Uterus (tissue), 3 donors: ENCODE measurements at regions not wholly inside any gene's neighbourhood (a gene's known extent, or its start where the extent isn't known, plus 50 kb on each side); places are given as distances from the start of the nearest gene placed in this dataset.
"Not testable (repeated sequence)": the region's sequence is repeated elsewhere in the genome, so short reads cannot be mapped to it uniquely, and the experiment has no call there.

Source experiments
- DNase-seq, 2 donors: peaks; one replicate each; pipeline ENCODE4 v3.0.0-alpha.2; 2019 to 2020
- H3K27ac ChIP-seq, 2 donors: fragments of 200-600 bp; sonication (generic); 1 replicate in 1 of 2; 2 replicates in 1 of 2; pipeline ENCODE4 v1.5.1; 2016 to 2018
- H3K27me3 ChIP-seq, 2 donors: fragments of 200-600 bp; sonication (generic); one replicate each; pipeline ENCODE4 v1.5.1; 2018 to 2019; ENCODE audit warnings: control low read depth in 1 of 2
- H3K36me3 ChIP-seq, 2 donors: fragments of 200-600 bp; sonication (generic); one replicate each; pipeline ENCODE4 v1.5.1; 2019; ENCODE audit warnings: control low read depth in 1 of 2
- H3K4me1 ChIP-seq, 2 donors: fragments of 200-600 bp; sonication (generic); one replicate each; pipeline ENCODE4 v1.5.1; 2018 to 2019; ENCODE audit warnings: control low read depth in 1 of 2
- H3K4me3 ChIP-seq, 2 donors: fragments of 200-600 bp; sonication (generic); 1 replicate in 1 of 2; 2 replicates in 1 of 2; pipeline ENCODE4 v1.5.1; 2018 to 2019; ENCODE audit warnings: mild to moderate bottlenecking in 1 of 2
- H3K9me3 ChIP-seq, 2 donors: fragments of 200-600 bp; sonication (generic); one replicate each; pipeline ENCODE4 v1.5.1; 2019; ENCODE audit warnings: control low read depth in 1 of 2
- CTCF ChIP-seq, 4 experiments: fragments of 200-600 bp in 2 of 4; fragments of 450-650 bp in 2 of 4; sonication (generic) in 2 of 4; IDR thresholded peaks; one replicate each; pipeline ENCODE4 v1.5.1; 2016 to 2019; ENCODE audit warnings: antibody characterized with exemption in 4 of 4, mild to moderate bottlenecking in 2 of 4, moderate library complexity in 1 of 4
- POLR2A ChIP-seq, 2 donors: fragments of 450-650 bp; IDR thresholded peaks; one replicate each; pipeline ENCODE4 v1.6.1; 2016; ENCODE audit warnings: antibody characterized with exemption in 2 of 2, mild to moderate bottlenecking in 1 of 2, moderate library complexity in 1 of 2
- intact Hi-C: fragments of 100-400 bp; cut with DNase I; formaldehyde crosslinking; loops from one replicate; pipeline ENCODE4 v1.15.1; 2023; ENCODE audit warnings: low total_unique reads
- donor health status: DM: yes; HTN: yes; CAD: no.

GRCh38 chr4:181827246-181827645 lies 416.0 kb upstream of the TENM3 start:
- H3K36me3 ChIP-seq = no peaks in the 10 kb centered on the region
- no peak for DNase-seq
- intact Hi-C loops = no loop called here
- no peaks in the 10 kb centered on the region for H3K9me3 ChIP-seq
- H3K27me3 ChIP-seq = no peaks in the 10 kb centered on the region
- TF ChIP-seq CTCF (IDR thresholded peaks at IDR 0.05) (no peak), POLR2A (IDR thresholded peaks at IDR 0.05) (no peak)
- H3K4me1 ChIP-seq = no peaks in the 10 kb centered on the region
- H3K27ac ChIP-seq = no peak overlapping the region
- H3K4me3 ChIP-seq = no peak overlapping the region

GRCh38 chr4:181830404-181831035 lies 412.7 kb upstream of the TENM3 start:
- no peak for TF ChIP-seq CTCF (IDR thresholded peaks at IDR 0.05)
- TF ChIP-seq POLR2A (IDR thresholded peaks at IDR 0.05) = no peak
- Histone ChIP-seq H3K4me1 (no peaks in the 10 kb centered on the region), H3K36me3 (no peaks in the 10 kb centered on the region), H3K9me3 (no peaks in the 10 kb centered on the region), H3K27ac (no peak overlapping the region), H3K27me3 (no peaks in the 10 kb centered on the region), H3K4me3 (no peak overlapping the region)
- intact Hi-C loops = no loop called here
- DNase-seq = no peak

GRCh38 chr4:181834071-181834470 lies 409.1 kb upstream of the TENM3 start:
- intact Hi-C loops = no loop called here
- H3K27me3 ChIP-seq = no peaks in the 10 kb centered on the region
- no peaks in the 10 kb centered on the region for H3K36me3 ChIP-seq
- no peak for TF ChIP-seq CTCF (IDR thresholded peaks at IDR 0.05)
- TF ChIP-seq POLR2A (IDR thresholded peaks at IDR 0.05) = no peak
- no peak overlapping the region for H3K4me3 ChIP-seq
- no peaks in the 10 kb centered on the region for H3K9me3 ChIP-seq
- no peak overlapping the region for H3K27ac ChIP-seq
- no peak for DNase-seq
- no peaks in the 10 kb centered on the region for H3K4me1 ChIP-seq

GRCh38 chr4:181835348-181835747 lies 407.9 kb upstream of the TENM3 start:
- H3K4me1 ChIP-seq = no peaks in the 10 kb centered on the region
- H3K9me3 ChIP-seq = no peaks in the 10 kb centered on the region
- intact Hi-C loops = no loop called here
- no peak overlapping the region for H3K4me3 ChIP-seq
- no peak overlapping the region for H3K27ac ChIP-seq
- DNase-seq = no peak
- H3K36me3 ChIP-seq = no peaks in the 10 kb centered on the region
- no peaks in the 10 kb centered on the region for H3K27me3 ChIP-seq
- TF ChIP-seq CTCF (IDR thresholded peaks at IDR 0.05) = no peak
- no peak for TF ChIP-seq POLR2A (IDR thresholded peaks at IDR 0.05)

- no peak overlapping the region for H3K4me3 ChIP-seq
- intact Hi-C loops = no loop called here
- no peak for DNase-seq
- H3K4me1 ChIP-seq = no peaks in the 10 kb centered on the region
- H3K27me3 ChIP-seq = no peaks in the 10 kb centered on the region
- TF ChIP-seq POLR2A (IDR thresholded peaks at IDR 0.05) (no peak), CTCF (IDR thresholded peaks at IDR 0.05) (no peak)
- no peaks in the 10 kb centered on the region for H3K36me3 ChIP-seq
- H3K27ac ChIP-seq = no peak overlapping the region
- no peaks in the 10 kb centered on the region for H3K9me3 ChIP-seq
Observed at GRCh38 chr4:181838253-181838652, 404.9 kb upstream of the TENM3 start.

GRCh38 chr4:181843797-181844196 lies 399.4 kb upstream of the TENM3 start:
- not testable (repeated sequence) for DNase-seq, H3K4me3 ChIP-seq

More at GRCh38 chr4:181843797-181844196, 399.4 kb upstream of the TENM3 start:
- intact Hi-C loops, H3K9me3 ChIP-seq, H3K36me3 ChIP-seq, H3K4me1 ChIP-seq, H3K27ac ChIP-seq, H3K27me3 ChIP-seq: not testable (repeated sequence)
